HEK293T (cell line): ENCODE measurements at regions not wholly inside any gene's neighbourhood (a gene's known extent, or its start where the extent isn't known, plus 50 kb on each side); places are given as distances from the start of the nearest gene placed in this dataset.

Experiments used
- ARNT ChIP-seq: fragments of 450-650 bp; IDR thresholded peaks from 2 replicates; pipeline ENCODE4 v1.6.1; 2017; ENCODE audit warnings: mild to moderate bottlenecking
- BHLHE40 ChIP-seq: fragments of 450-650 bp; IDR thresholded peaks from 2 replicates; pipeline ENCODE4 v1.6.1; 2016; ENCODE audit warnings: mild to moderate bottlenecking, moderate library complexity, borderline replicate concordance
- ELF4 ChIP-seq: fragments of 450-650 bp; IDR thresholded peaks from 2 replicates; pipeline ENCODE4 v1.6.1; 2017; ENCODE audit warnings: antibody characterized with exemption
- FOXK2 ChIP-seq: fragments of 450-650 bp; IDR thresholded peaks from 2 replicates; pipeline ENCODE4 v1.6.1; 2016; ENCODE audit warnings: mild to moderate bottlenecking
- FOXM1 ChIP-seq: fragments of 450-650 bp; IDR thresholded peaks from 2 replicates; pipeline ENCODE4 v1.6.1; 2017; ENCODE audit warnings: mild to moderate bottlenecking, borderline replicate concordance
- HDGF ChIP-seq: fragments of 450-650 bp; IDR thresholded peaks from 2 replicates; pipeline ENCODE4 v1.6.1; 2017; ENCODE audit warnings: antibody characterized with exemption, borderline replicate concordance
- NFRKB ChIP-seq: fragments of 450-650 bp; IDR thresholded peaks from 2 replicates; pipeline ENCODE4 v1.6.1; 2016; ENCODE audit warnings: mild to moderate bottlenecking, moderate library complexity
- SP1 ChIP-seq: fragments of 450-650 bp; IDR thresholded peaks from 2 replicates; pipeline ENCODE4 v1.6.1; 2017
- SUZ12 ChIP-seq: fragments of 450-650 bp; IDR thresholded peaks from 2 replicates; pipeline ENCODE4 v1.6.1; 2016; ENCODE audit warnings: mild to moderate bottlenecking
- TARDBP ChIP-seq: fragments of 450-650 bp; IDR thresholded peaks from 2 replicates; pipeline ENCODE4 v1.6.1; 2016

GRCh38 chr6:92273694-92274093, 1145.7 kb downstream of the EPHA7 start:
- TF ChIP-seq ELF4 (no peak), BHLHE40 (no peak), HDGF (no peak), FOXM1 (no peak), TARDBP (no peak), SP1 (no peak), ARNT (no peak), NFRKB (no peak), FOXK2 (no peak), SUZ12 (no peak)
